Common myeloid progenitor, CD34-positive (primary cell): ENCODE measurements at regions not wholly inside any gene's neighbourhood (a gene's known extent, or its start where the extent isn't known, plus 50 kb on each side); places are given as distances from the start of the nearest gene placed in this dataset.
A peak's percentile ranks its signal among the peaks of the same experiment; 100 is the strongest.
"Not testable (repeated sequence)": the region's sequence is repeated elsewhere in the genome, so short reads cannot be mapped to it uniquely, and the experiment has no call there.

Source experiments
- CTCF ChIA-PET: fragments of 350-600 bp; sonication (Branson Sonifier 250); formaldehyde crosslinking; loops from one replicate; lab custom pipeline; 2021; ENCODE audit warnings: antibody characterized with exemption; lab: Charles Lee
- POLR2A ChIA-PET: fragments of 350-600 bp; sonication (Branson Sonifier 250); formaldehyde crosslinking; loops from one replicate; lab custom pipeline; 2021; ENCODE audit warnings: antibody characterized with exemption; lab: Charles Lee
- DNase-seq, 3 donors: peaks; one replicate each; pipeline versions ENCODE4 v3.0.0 to v3.0.0-alpha.2; 2013
- H3K27ac ChIP-seq, 2 experiments: 1 replicate in 1 of 2; 2 replicates in 1 of 2; pipeline ENCODE4 v1.7.0; 2013; ENCODE audit warnings: inconsistent platforms in 2 of 2, low read length in 2 of 2, mild to moderate bottlenecking in 2 of 2, low read depth in 1 of 2, moderate library complexity in 1 of 2; ENCODE audit not compliant: severe bottlenecking in 2 of 2, insufficient read depth in 1 of 2, poor library complexity in 1 of 2
- H3K27me3 ChIP-seq, 5 experiments: replicated peaks in 2 of 5; 1 replicate in 3 of 5; 2 replicates in 2 of 5; pipeline versions ENCODE4 v1.6.1 to v1.7.0; 2013; ENCODE audit warnings: low read length in 4 of 5, mild to moderate bottlenecking in 2 of 5, moderate library complexity in 2 of 5, inconsistent platforms in 1 of 5; ENCODE audit not compliant: insufficient read depth in 5 of 5, control insufficient read depth in 4 of 5
- H3K36me3 ChIP-seq, 4 experiments: 1 replicate in 2 of 4; 2 replicates in 2 of 4; pipeline versions ENCODE4 v1.6.1 to v1.7.0; 2013; ENCODE audit warnings: low read length in 3 of 4, control low read depth in 1 of 4, mild to moderate bottlenecking in 1 of 4; ENCODE audit not compliant: control insufficient read depth in 4 of 4, insufficient read depth in 4 of 4
- H3K4me1 ChIP-seq, 4 experiments: 1 replicate in 3 of 4; 2 replicates in 1 of 4; pipeline versions ENCODE4 v1.6.1 to v1.7.1; 2013; ENCODE audit warnings: low read length in 3 of 4, mild to moderate bottlenecking in 3 of 4, control low read depth in 1 of 4, inconsistent platforms in 1 of 4, moderate library complexity in 1 of 4; ENCODE audit not compliant: control insufficient read depth in 4 of 4, insufficient read depth in 4 of 4; ENCODE audit errors: control extremely low read depth in 1 of 4
- H3K4me3 ChIP-seq, 7 experiments: 1 replicate in 4 of 7; 2 replicates in 3 of 7; pipeline versions ENCODE4 v1.5.1 to v1.7.0; 2013; ENCODE audit warnings: mild to moderate bottlenecking in 7 of 7, low read length in 6 of 7, moderate library complexity in 6 of 7, inconsistent platforms in 2 of 7, low read depth in 2 of 7, control low read depth in 1 of 7; ENCODE audit not compliant: insufficient read depth in 4 of 7, control insufficient read depth in 1 of 7; ENCODE audit errors: extremely low read depth in 1 of 7
- H3K9me3 ChIP-seq, 5 experiments: 1 replicate in 4 of 5; 2 replicates in 1 of 5; pipeline versions ENCODE4 v1.6.1 to v1.7.1; 2013; ENCODE audit warnings: low read length in 4 of 5, mild to moderate bottlenecking in 2 of 5, inconsistent platforms in 1 of 5, low read depth in 1 of 5, moderate library complexity in 1 of 5; ENCODE audit not compliant: control insufficient read depth in 4 of 5, insufficient read depth in 2 of 5; ENCODE audit errors: control extremely low read depth in 1 of 5
- WGBS: methylation state at CpG from one replicate; pipeline ENCODE4 v1.1.5; 2013; ENCODE audit not compliant: insufficient coverage; 5-methylcytosine and 5-hydroxymethylcytosine counted together

DNA sequence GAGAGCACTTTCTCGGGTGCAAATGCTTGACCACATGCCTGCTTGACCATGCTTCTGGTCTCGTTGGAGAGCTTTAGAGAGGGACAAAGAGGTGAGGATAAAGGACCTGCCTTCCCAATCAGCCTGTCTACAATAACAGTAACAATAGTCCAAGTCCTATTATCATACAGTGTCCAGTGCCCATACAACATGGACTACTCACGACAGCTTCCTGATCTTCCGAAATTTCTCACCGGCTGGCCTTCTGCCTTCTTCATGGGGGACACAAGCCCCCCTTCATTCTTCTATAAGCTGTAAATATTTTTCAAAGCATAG, 329.0 kb downstream of the PAX3 start:
- no peak overlapping the region for H3K4me3 ChIP-seq
- DNase-seq, result no peak
- no peak overlapping the region for H3K27ac ChIP-seq
- POLR2A ChIA-PET, result no interaction called here
- H3K36me3 ChIP-seq, result no peaks in the 10 kb centered on the region
- no peaks in the 10 kb centered on the region for H3K4me1 ChIP-seq
- 100% methylated on average over 4 of the region's 5 CpGs for WGBS
- peaks cover 0 to 3% (median 0%) of the 10 kb centered on the region in 5 experiments for H3K27me3 ChIP-seq
- H3K9me3 ChIP-seq, result no peaks in the 10 kb centered on the region
- CTCF ChIA-PET, result interaction anchor here (0.7 to 1.5 kb wide), 5 partner anchors 7 to 56 kb away, joined by 3 to 5 read pairs (median 3); no protein-coding TSS in a partner anchor

DNA sequence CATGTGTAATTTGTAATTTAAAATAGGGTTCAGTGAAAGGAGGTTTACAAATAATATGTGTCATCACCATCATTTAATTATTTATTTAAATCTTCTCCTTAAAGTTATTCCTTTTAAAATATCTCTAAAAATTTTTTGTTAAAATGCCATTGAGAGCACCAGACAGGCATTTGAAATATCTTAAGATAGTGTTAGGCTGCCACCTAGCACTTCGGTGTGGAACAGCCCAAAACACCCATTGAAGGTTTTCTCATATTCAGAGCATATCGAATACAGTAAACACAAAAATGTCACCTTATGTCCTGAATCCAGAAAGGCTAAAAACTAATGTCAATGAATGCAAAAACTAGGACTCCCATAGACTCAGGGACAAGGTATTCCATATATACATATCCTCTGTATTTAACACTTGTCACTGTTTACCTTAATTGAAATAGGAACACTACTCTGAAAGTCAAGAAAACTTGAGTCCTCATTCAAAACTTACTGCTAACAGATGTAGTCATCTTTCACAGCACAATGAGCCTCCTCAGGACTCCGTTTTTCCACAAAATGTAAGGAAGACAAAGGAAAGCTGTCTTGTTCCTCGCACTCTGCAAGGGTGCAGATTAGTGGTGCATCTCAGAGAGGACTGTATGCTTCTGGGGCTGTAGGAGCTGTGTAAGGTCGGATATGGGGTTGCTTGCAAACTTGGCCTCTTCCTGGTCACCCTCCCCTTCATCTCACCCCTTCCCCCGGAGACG, 329.5 kb downstream of the PAX3 start:
- 49% methylated on average over 5 of the region's 7 CpGs for WGBS

DNA sequence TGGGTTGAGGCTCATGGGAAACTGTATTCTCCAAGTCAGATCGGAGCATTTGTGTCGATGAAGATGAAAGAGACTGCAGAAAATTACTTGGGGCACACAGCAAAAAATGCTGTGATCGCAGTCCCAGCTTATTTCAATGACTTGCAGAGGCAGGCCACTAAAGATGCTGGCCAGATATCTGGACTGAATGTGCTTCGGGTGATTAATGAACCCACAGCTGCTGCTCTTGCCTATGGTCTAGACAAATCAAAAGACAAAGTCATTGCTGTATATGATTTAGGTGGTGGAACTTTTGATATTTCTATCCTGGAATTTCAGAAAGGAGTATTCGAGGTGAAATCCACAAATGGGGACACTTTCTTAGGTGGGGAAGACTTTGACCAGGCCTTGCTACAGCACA, 336.6 kb downstream of the PAX3 start:
- no peak overlapping the region for H3K27ac ChIP-seq
- ChIA-PET POLR2A (no interaction called here), CTCF (interaction anchor here (1.3 kb wide), 1 partner anchor 8 kb away, joined by 5 read pairs; no protein-coding TSS in a partner anchor)
- WGBS, result 94% methylated on average over 5 of the region's 5 CpGs
- no peaks in the 10 kb centered on the region for H3K9me3 ChIP-seq
- H3K27me3 ChIP-seq, result peaks cover 0 to 2% (median 0%) of the 10 kb centered on the region in 5 experiments
- no peaks in the 10 kb centered on the region for H3K36me3 ChIP-seq
- no peaks in the 10 kb centered on the region for H3K4me1 ChIP-seq
- DNase-seq, result no peak
- no peak overlapping the region for H3K4me3 ChIP-seq

More for the DNA sequence above, 329.5 kb downstream of the PAX3 start:
- ChIA-PET CTCF (interaction anchor here (0.7 to 1.1 kb wide), 4 partner anchors 8 to 56 kb away, joined by 3 to 4 read pairs (median 3); no protein-coding TSS in a partner anchor), POLR2A (no interaction called here)
- Histone ChIP-seq H3K4me1 (no peaks in the 10 kb centered on the region), H3K27ac (no peak overlapping the region), H3K4me3 (no peak overlapping the region), H3K27me3 (peaks cover 0 to 3% (median 2%) of the 10 kb centered on the region in 5 experiments), H3K9me3 (no peaks in the 10 kb centered on the region), H3K36me3 (no peaks in the 10 kb centered on the region)
- DNase-seq, result peak; percentile 11 to 44 (median 31)

DNA sequence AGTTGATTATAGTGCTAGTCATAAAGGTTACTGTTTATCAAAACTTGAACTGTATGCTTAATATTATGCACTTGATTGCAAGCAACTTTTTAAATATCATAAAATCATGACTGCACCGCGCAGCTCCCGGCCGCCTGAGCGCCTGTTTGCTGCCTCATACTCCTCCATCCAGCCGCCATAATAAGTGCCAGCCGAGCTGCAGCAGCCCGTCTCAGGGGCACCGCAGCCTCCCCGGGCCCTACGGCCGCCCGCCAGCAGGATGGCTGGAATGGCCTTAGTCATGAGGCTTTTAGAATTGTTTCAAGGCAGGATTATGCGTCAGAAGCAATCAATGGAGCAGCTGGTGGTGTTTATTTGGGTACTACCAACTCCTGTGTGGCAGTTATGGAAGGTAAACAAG, 337.2 kb downstream of the PAX3 start:
- POLR2A ChIA-PET, result no interaction called here
- H3K4me3 ChIP-seq, result no peak overlapping the region
- no peak overlapping the region for H3K27ac ChIP-seq
- WGBS, result 90% methylated on average over 12 of the region's 14 CpGs
- no peak for DNase-seq
- CTCF ChIA-PET, result interaction anchor here (1.3 kb wide), 1 partner anchor 9 kb away, joined by 5 read pairs; no protein-coding TSS in a partner anchor
- no peaks in the 10 kb centered on the region for H3K36me3 ChIP-seq
- no peaks in the 10 kb centered on the region for H3K9me3 ChIP-seq
- peaks cover 0 to 2% (median 0%) of the 10 kb centered on the region in 5 experiments for H3K27me3 ChIP-seq
- no peaks in the 10 kb centered on the region for H3K4me1 ChIP-seq

DNA sequence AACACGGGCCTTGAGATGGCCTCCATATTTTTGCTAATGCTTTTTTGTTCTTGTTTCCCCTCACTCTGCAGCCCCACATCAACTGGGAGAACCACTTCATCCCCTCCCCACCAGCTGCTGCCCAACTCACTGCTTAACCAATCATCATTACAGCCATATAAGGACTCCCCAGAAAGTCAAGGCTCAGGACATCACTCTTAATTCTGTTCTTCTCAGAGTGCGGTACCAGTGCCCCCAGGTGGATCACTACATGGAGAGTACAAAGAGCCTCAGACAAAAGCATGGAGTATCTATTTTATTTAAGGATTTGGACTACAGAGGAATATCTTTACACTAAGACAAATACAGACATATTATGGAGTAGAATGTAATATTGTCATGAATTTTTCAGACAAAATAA, 340.6 kb downstream of the PAX3 start:
- no peak overlapping the region for H3K27ac ChIP-seq
- 100% methylated on average over 1 of the region's 2 CpGs for WGBS
- CTCF ChIA-PET, result no interaction called here
- POLR2A ChIA-PET, result no interaction called here
- H3K36me3 ChIP-seq, result no peaks in the 10 kb centered on the region
- H3K27me3 ChIP-seq, result no peaks in the 10 kb centered on the region
- DNase-seq, result no peak
- no peak overlapping the region for H3K4me3 ChIP-seq
- H3K9me3 ChIP-seq, result no peaks in the 10 kb centered on the region
- no peaks in the 10 kb centered on the region for H3K4me1 ChIP-seq

DNA sequence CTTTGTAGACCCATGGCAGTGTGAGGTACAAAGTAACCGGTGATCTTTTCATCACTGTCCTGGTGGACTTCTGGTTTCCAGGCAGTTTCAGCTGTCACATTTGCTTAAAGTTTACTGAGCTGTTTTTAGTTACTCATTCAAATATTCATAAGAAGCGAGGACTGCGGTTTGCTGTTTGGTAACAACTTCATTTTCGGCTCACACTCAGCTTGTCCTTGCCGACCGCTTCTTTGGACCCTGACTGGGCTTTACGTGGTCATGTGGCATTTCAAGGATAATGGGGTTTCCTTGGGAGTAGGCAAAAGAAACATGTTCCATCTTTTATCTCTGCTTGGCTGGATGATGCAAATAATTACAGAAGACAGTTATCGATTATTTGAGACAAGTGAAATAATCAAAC, 350.7 kb downstream of the PAX3 start:
- no peaks in the 10 kb centered on the region for H3K27me3 ChIP-seq
- H3K4me3 ChIP-seq, result no peak overlapping the region
- ChIA-PET POLR2A (no interaction called here), CTCF (no interaction called here)
- H3K36me3 ChIP-seq, result no peaks in the 10 kb centered on the region
- no peaks in the 10 kb centered on the region for H3K4me1 ChIP-seq
- no peak overlapping the region for H3K27ac ChIP-seq
- no peaks in the 10 kb centered on the region for H3K9me3 ChIP-seq
- DNase-seq, result no peak
- over 99% methylated on average over 6 of the region's 8 CpGs for WGBS

DNA sequence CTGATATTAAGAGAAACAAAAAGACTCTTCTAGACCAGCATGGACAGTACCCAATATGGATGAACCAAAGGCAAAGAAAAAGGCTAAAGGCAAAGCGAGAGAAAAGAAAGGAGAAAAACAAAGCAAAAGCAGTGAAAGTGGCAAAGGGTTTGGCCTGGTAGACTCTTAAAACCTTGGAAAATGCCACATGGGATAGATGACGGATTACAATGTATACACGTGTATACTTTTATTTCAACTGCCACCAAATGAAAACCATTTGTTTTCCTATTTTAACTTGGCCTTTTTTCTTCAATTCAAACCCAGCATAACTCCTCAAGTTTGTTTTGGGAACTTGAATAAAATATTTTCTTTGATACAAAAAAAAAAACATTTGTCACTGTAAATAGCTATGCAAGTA, 354.3 kb downstream of the PAX3 start:
- CTCF ChIA-PET, H3K9me3 ChIP-seq, H3K27ac ChIP-seq, H3K36me3 ChIP-seq, DNase-seq, H3K27me3 ChIP-seq, POLR2A ChIA-PET, H3K4me1 ChIP-seq, H3K4me3 ChIP-seq: not testable (repeated sequence)
- 78% methylated on average over 1 of the region's 3 CpGs for WGBS
